ENCODE measurements at regions not wholly inside any gene's neighbourhood (a gene's known extent, or its start where the extent isn't known, plus 50 kb on each side); places are given as distances from the start of the nearest gene placed in this dataset.
"Not testable (repeated sequence)": the region's sequence is repeated elsewhere in the genome, so short reads cannot be mapped to it uniquely, and the experiment has no call there.

- Histone ChIP-seq H3K27me3 (ENCODE audit: control insufficient read depth, insufficient read depth, low read length) (no peaks in the 10 kb centered on the region), H3K36me3 (ENCODE audit: control insufficient read depth, insufficient read depth, low read length) (no peaks in the 10 kb centered on the region), H3K9me3 (ENCODE audit: control insufficient read depth, low read depth, low read length) (peaks cover 10% of the 10 kb centered on the region), H3K27ac (ENCODE audit: low read length) (no peak overlapping the region), H3K4me3 (ENCODE audit: low read length) (no peak overlapping the region), H3K4me1 (ENCODE audit: control insufficient read depth, insufficient read depth, low read length) (no peaks in the 10 kb centered on the region)
- WGBS (ENCODE audit: insufficient coverage, low lambda C conversion rate), result no CpG with 5 or more reads among the region's 4 CpGs
- DNase-seq, result no peak
Observed at GRCh38 chr6:159416891-159417560, 247.8 kb downstream of the FNDC1 start.

- H3K36me3 ChIP-seq (ENCODE audit: control insufficient read depth, insufficient read depth, low read length), result no peaks in the 10 kb centered on the region
- no peak overlapping the region for H3K4me3 ChIP-seq (ENCODE audit: low read length)
- no peaks in the 10 kb centered on the region for H3K27me3 ChIP-seq (ENCODE audit: control insufficient read depth, insufficient read depth, low read length)
- H3K4me1 ChIP-seq (ENCODE audit: control insufficient read depth, insufficient read depth, low read length), result no peaks in the 10 kb centered on the region
- WGBS (ENCODE audit: insufficient coverage, low lambda C conversion rate), result 70% methylated on average over 2 of the region's 2 CpGs
- no peak overlapping the region for H3K27ac ChIP-seq (ENCODE audit: low read length)
- no peak for DNase-seq
- peaks cover 10% of the 10 kb centered on the region for H3K9me3 ChIP-seq (ENCODE audit: control insufficient read depth, low read depth, low read length)
Observed at GRCh38 chr6:159415540-159415939, 246.3 kb downstream of the FNDC1 start.

DNA sequence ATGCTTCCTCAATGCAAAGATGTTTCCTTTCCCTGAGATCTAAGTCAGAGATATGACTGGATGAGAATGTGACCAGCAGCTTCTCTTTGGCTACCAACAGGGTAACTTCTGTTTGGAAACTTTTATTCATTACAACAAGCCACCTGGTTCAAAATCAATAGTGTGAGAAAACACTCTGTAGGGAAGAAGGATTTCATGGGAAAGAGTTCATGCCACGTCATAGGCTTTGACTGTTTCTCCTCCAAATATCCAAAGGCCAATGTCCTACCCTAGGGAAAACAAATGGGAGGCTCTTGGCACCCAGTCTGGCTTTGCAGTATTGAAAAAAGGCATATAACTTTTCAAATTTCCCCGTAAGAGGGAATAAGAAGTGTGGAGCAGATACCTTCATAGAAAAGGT, 245.5 kb downstream of the FNDC1 start:
- DNase-seq, result no peak
- Histone ChIP-seq H3K9me3 (ENCODE audit: control insufficient read depth, low read depth, low read length) (peaks cover 10% of the 10 kb centered on the region), H3K27me3 (ENCODE audit: control insufficient read depth, insufficient read depth, low read length) (no peaks in the 10 kb centered on the region), H3K4me3 (ENCODE audit: low read length) (no peak overlapping the region), H3K4me1 (ENCODE audit: control insufficient read depth, insufficient read depth, low read length) (no peaks in the 10 kb centered on the region), H3K27ac (ENCODE audit: low read length) (no peak overlapping the region), H3K36me3 (ENCODE audit: control insufficient read depth, insufficient read depth, low read length) (no peaks in the 10 kb centered on the region)
- no CpG with 5 or more reads among the region's 2 CpGs for WGBS (ENCODE audit: insufficient coverage, low lambda C conversion rate)

DNA sequence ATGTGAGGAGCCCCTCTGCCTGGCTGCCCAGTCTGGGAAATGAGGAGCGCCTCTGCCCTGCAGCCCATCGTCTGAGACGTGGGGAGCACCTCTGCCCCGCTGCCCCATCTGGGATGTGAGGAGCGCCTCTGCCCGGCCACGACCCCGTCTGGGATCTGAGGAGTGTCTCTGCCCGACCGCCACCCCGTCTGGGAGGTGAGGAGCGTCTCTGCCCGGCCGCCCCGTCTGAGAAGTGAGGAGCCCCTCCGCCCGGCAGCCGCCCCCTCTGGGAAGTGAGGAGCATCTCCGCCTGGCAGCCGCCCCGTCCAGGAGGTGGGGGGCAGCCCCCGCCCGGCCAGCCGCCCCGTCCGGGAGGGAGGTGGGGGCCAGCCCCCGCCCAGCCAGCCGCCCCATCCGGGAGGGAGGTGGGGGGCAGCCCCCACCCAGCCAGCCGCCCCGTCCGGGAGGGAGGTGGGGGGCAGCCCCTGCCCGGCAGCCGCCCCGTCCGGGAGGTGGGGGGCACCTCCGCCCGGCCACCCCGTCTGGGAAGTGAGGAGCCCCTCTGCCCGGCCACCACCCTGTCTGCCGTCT, 238.1 kb downstream of the FNDC1 start:
- no CpG with 5 or more reads among the region's 41 CpGs for WGBS (ENCODE audit: insufficient coverage, low lambda C conversion rate)

DNA sequence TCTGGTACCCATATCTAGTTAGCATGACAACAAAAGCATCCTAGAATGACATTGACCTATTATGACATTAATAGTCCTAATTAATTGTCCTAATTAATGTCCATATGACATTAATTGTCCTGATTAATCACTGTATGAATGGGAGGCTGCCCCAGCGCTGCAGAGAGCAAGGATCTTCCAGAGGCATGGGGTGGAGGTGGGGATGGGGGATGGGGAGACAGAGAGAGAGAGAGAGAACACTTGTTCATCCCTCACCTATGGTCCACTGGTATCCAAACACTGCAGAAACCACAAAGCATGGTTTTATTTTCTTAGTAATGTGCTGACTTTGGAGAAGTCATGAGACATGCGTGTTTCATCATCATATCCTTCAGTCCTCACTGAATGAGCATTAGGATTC, 235.1 kb downstream of the FNDC1 start:
- Histone ChIP-seq H3K4me1 (ENCODE audit: control insufficient read depth, insufficient read depth, low read length) (no peaks in the 10 kb centered on the region), H3K4me3 (ENCODE audit: low read length) (no peak overlapping the region), H3K27ac (ENCODE audit: low read length) (no peak overlapping the region), H3K36me3 (ENCODE audit: control insufficient read depth, insufficient read depth, low read length) (no peaks in the 10 kb centered on the region), H3K27me3 (ENCODE audit: control insufficient read depth, insufficient read depth, low read length) (no peaks in the 10 kb centered on the region), H3K9me3 (ENCODE audit: control insufficient read depth, low read depth, low read length) (peaks cover 6% of the 10 kb centered on the region)
- DNase-seq, result no peak
- no CpG with 5 or more reads among the region's 2 CpGs for WGBS (ENCODE audit: insufficient coverage, low lambda C conversion rate)

More for the DNA sequence above, 238.1 kb downstream of the FNDC1 start:
- not testable (repeated sequence) for DNase-seq; H3K9me3 ChIP-seq (ENCODE audit: control insufficient read depth, low read depth, low read length); H3K4me1 ChIP-seq (ENCODE audit: control insufficient read depth, insufficient read depth, low read length); H3K27ac ChIP-seq (ENCODE audit: low read length); H3K36me3 ChIP-seq (ENCODE audit: control insufficient read depth, insufficient read depth, low read length); H3K4me3 ChIP-seq (ENCODE audit: low read length); H3K27me3 ChIP-seq (ENCODE audit: control insufficient read depth, insufficient read depth, low read length)

DNA sequence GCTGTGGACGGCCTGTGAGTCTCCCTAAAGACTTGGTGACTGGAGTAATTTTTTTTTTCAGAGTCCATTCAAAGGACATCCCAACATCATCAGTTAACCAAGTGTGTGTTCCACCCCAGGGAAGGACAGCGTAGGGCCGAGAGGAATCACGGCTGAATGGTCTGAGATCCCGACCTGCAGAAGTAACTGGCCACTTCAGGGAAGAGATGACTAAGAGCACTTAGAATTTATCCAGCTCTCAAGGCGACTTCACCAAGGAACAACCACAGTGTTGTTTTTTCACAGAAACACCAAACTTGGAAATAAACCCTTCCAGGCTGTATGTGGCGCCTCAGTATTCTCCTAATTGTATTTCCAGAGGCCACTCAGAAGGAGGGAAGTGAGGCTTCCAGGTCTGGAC, 231.6 kb downstream of the FNDC1 start:
- no peaks in the 10 kb centered on the region for H3K4me1 ChIP-seq (ENCODE audit: control insufficient read depth, insufficient read depth, low read length)
- no peaks in the 10 kb centered on the region for H3K9me3 ChIP-seq (ENCODE audit: control insufficient read depth, low read depth, low read length)
- no peak for DNase-seq
- no peaks in the 10 kb centered on the region for H3K36me3 ChIP-seq (ENCODE audit: control insufficient read depth, insufficient read depth, low read length)
- H3K27ac ChIP-seq (ENCODE audit: low read length), result no peak overlapping the region
- no peaks in the 10 kb centered on the region for H3K27me3 ChIP-seq (ENCODE audit: control insufficient read depth, insufficient read depth, low read length)
- no CpG with 5 or more reads among the region's 7 CpGs for WGBS (ENCODE audit: insufficient coverage, low lambda C conversion rate)
- H3K4me3 ChIP-seq (ENCODE audit: low read length), result no peak overlapping the region

- 40% methylated on average over 1 of the region's 8 CpGs for WGBS (ENCODE audit: insufficient coverage, low lambda C conversion rate)
- Histone ChIP-seq H3K4me1 (ENCODE audit: control insufficient read depth, insufficient read depth, low read length) (no peaks in the 10 kb centered on the region), H3K27me3 (ENCODE audit: control insufficient read depth, insufficient read depth, low read length) (no peaks in the 10 kb centered on the region), H3K36me3 (ENCODE audit: control insufficient read depth, insufficient read depth, low read length) (no peaks in the 10 kb centered on the region), H3K4me3 (ENCODE audit: low read length) (no peak overlapping the region), H3K27ac (ENCODE audit: low read length) (no peak overlapping the region), H3K9me3 (ENCODE audit: control insufficient read depth, low read depth, low read length) (no peaks in the 10 kb centered on the region)
- DNase-seq, result no peak
Observed at GRCh38 chr6:159399751-159400221, 230.6 kb downstream of the FNDC1 start.

DNA sequence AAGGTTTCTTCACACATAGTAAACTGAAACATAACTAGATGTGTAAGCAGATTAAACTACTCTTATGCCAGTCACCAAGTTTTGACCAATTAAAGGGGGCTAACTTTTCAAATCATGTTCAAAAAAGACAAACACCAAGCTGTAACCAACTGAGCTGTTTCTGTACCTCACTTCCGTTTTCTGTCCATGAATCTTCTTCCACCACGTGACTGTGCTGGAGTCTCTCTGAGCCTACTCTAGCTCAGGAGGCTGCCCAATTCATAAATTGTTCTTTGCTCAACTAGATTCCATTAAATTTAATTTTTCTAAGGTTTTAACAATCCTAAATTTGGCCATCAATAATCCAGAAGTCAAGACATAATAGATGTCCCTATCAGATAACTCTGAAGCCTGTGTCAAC, 229.4 kb downstream of the FNDC1 start:
- no peaks in the 10 kb centered on the region for H3K27me3 ChIP-seq (ENCODE audit: control insufficient read depth, insufficient read depth, low read length)
- 100% methylated on average over 1 of the region's 2 CpGs for WGBS (ENCODE audit: insufficient coverage, low lambda C conversion rate)
- no peak for DNase-seq
- no peaks in the 10 kb centered on the region for H3K4me1 ChIP-seq (ENCODE audit: control insufficient read depth, insufficient read depth, low read length)
- no peak overlapping the region for H3K4me3 ChIP-seq (ENCODE audit: low read length)
- no peak overlapping the region for H3K27ac ChIP-seq (ENCODE audit: low read length)
- no peaks in the 10 kb centered on the region for H3K36me3 ChIP-seq (ENCODE audit: control insufficient read depth, insufficient read depth, low read length)
- no peaks in the 10 kb centered on the region for H3K9me3 ChIP-seq (ENCODE audit: control insufficient read depth, low read depth, low read length)

DNA sequence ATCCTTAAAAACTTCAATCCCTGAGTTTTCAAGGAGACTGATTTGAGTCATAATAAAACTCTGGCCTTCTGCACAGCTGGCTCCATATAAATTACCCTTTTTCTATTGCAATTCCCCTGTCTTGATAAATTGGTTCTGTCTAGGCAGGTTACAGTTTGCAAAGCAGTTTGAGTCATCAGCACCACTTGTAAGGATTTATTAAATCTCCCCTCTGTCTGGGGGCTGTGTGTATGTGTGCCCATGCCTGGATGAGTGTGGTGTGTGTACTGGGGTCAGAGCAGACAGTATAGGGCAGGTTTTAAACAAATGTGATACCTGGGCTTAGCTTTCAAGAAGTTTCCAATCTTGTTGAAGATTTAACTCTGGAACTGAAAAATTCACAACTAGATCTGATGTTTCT, 228.6 kb downstream of the FNDC1 start:
- H3K27me3 ChIP-seq (ENCODE audit: control insufficient read depth, insufficient read depth, low read length), result no peaks in the 10 kb centered on the region
- no peak overlapping the region for H3K27ac ChIP-seq (ENCODE audit: low read length)
- H3K36me3 ChIP-seq (ENCODE audit: control insufficient read depth, insufficient read depth, low read length), result no peaks in the 10 kb centered on the region

GRCh38 chr6:159395609-159396008, 226.4 kb downstream of the FNDC1 start:
- no peak overlapping the region for H3K4me3 ChIP-seq (ENCODE audit: low read length)
- H3K27ac ChIP-seq (ENCODE audit: low read length), result no peak overlapping the region
- no peaks in the 10 kb centered on the region for H3K9me3 ChIP-seq (ENCODE audit: control insufficient read depth, low read depth, low read length)
- WGBS (ENCODE audit: insufficient coverage, low lambda C conversion rate), result 78% methylated on average over 1 of the region's 6 CpGs
- no peaks in the 10 kb centered on the region for H3K4me1 ChIP-seq (ENCODE audit: control insufficient read depth, insufficient read depth, low read length)
- no peaks in the 10 kb centered on the region for H3K36me3 ChIP-seq (ENCODE audit: control insufficient read depth, insufficient read depth, low read length)
- H3K27me3 ChIP-seq (ENCODE audit: control insufficient read depth, insufficient read depth, low read length), result no peaks in the 10 kb centered on the region
- no peak for DNase-seq

More for the DNA sequence above, 228.6 kb downstream of the FNDC1 start:
- H3K9me3 ChIP-seq (ENCODE audit: control insufficient read depth, low read depth, low read length), result no peaks in the 10 kb centered on the region
- no peak for DNase-seq
- no peaks in the 10 kb centered on the region for H3K4me1 ChIP-seq (ENCODE audit: control insufficient read depth, insufficient read depth, low read length)
- no peak overlapping the region for H3K4me3 ChIP-seq (ENCODE audit: low read length)

DNA sequence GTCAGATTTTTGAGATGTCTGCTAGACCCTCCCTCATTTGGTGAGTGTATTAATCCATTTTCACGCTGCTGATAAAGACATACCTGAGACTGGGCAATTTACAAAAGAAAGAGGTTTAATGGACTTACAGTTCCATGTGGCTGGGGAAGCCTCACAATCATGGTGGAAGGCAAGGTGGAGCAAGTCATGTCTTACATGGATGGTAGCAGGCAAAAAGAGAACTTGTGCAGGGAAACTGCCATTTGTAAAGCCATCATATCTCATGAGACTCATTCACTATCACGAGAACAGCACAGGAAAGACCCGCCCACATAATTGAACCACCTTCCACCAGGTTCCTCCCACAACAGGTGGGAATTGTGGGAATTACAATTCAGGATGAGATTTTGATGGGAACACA, 223.5 kb downstream of the FNDC1 start:
- not testable (repeated sequence) for H3K4me3 ChIP-seq (ENCODE audit: low read length); H3K27me3 ChIP-seq (ENCODE audit: control insufficient read depth, insufficient read depth, low read length); H3K27ac ChIP-seq (ENCODE audit: low read length); H3K36me3 ChIP-seq (ENCODE audit: control insufficient read depth, insufficient read depth, low read length); H3K4me1 ChIP-seq (ENCODE audit: control insufficient read depth, insufficient read depth, low read length); H3K9me3 ChIP-seq (ENCODE audit: control insufficient read depth, low read depth, low read length); DNase-seq
- WGBS (ENCODE audit: insufficient coverage, low lambda C conversion rate), result no CpG with 5 or more reads among the region's 3 CpGs

All from large intestine (tissue), 3 donors.